Stimulated activated CD4-positive, alpha-beta T cell treated with anti-CD3 and anti-CD28 coated beads, TNF-alpha, amount 100 ng/mL, for 24 hours (primary cell): ENCODE measurements at regions not wholly inside any gene's neighbourhood (a gene's known extent, or its start where the extent isn't known, plus 50 kb on each side); places are given as distances from the start of the nearest gene placed in this dataset.

ENCODE experiments used
- DNase-seq, 3 experiments: peaks; one replicate each; pipeline ENCODE4 v3.0.0-alpha.2; 2020; ENCODE audit warnings: low read depth in 3 of 3

- no peak for DNase-seq
These were observed 454.4 kb downstream of the WDR72 start for GRCh38 chr15:53305101-53305500.

GRCh38 chr15:53297828-53298227 is 461.6 kb downstream of the WDR72 start:
- DNase-seq = no peak

GRCh38 chr15:53296603-53297002 is 462.9 kb downstream of the WDR72 start:
- DNase-seq = no peak

- no peak for DNase-seq
These were observed 463.9 kb downstream of the WDR72 start for GRCh38 chr15:53295574-53295973.

GRCh38 chr15:53288542-53288941 is 470.9 kb downstream of the WDR72 start:
- DNase-seq = no peak

- no peak for DNase-seq
These were observed 484.5 kb upstream of the ONECUT1 start for GRCh38 chr15:53274630-53275029.

GRCh38 chr15:53272116-53272515 is 482.0 kb upstream of the ONECUT1 start:
- DNase-seq = no peak

- DNase-seq = no peak
These were observed 476.0 kb upstream of the ONECUT1 start for GRCh38 chr15:53266176-53266575.

- no peak for DNase-seq
These were observed 470.5 kb upstream of the ONECUT1 start for GRCh38 chr15:53260647-53261046.

- DNase-seq = no peak
These were observed 466.3 kb upstream of the ONECUT1 start for GRCh38 chr15:53256457-53256856.

GRCh38 chr15:53256043-53256442 is 465.9 kb upstream of the ONECUT1 start:
- DNase-seq = no peak

GRCh38 chr15:53251996-53252395 is 461.9 kb upstream of the ONECUT1 start:
- no peak for DNase-seq

- no peak for DNase-seq
These were observed 461.4 kb upstream of the ONECUT1 start for GRCh38 chr15:53251523-53251922.

GRCh38 chr15:53247041-53247708 is 457.0 kb upstream of the ONECUT1 start:
- no peak for DNase-seq

- DNase-seq = no peak
These were observed 456.3 kb upstream of the ONECUT1 start for GRCh38 chr15:53246404-53246803.

GRCh38 chr15:53233801-53234200 is 443.7 kb upstream of the ONECUT1 start:
- no peak for DNase-seq

GRCh38 chr15:53230473-53230872 is 440.3 kb upstream of the ONECUT1 start:
- no peak for DNase-seq

GRCh38 chr15:53226559-53226958 is 436.4 kb upstream of the ONECUT1 start:
- no peak for DNase-seq

- no peak for DNase-seq
These were observed 435.6 kb upstream of the ONECUT1 start for GRCh38 chr15:53225781-53226180.

GRCh38 chr15:53224371-53224770 is 434.2 kb upstream of the ONECUT1 start:
- DNase-seq = no peak

GRCh38 chr15:53223815-53224214 is 433.7 kb upstream of the ONECUT1 start:
- DNase-seq = no peak

GRCh38 chr15:53218666-53219580 is 428.8 kb upstream of the ONECUT1 start:
- DNase-seq = no peak

- no peak for DNase-seq
These were observed 425.9 kb upstream of the ONECUT1 start for GRCh38 chr15:53216036-53216435.
